Posterior vena cava (tissue), 2 donors: ENCODE measurements at regions not wholly inside any gene's neighbourhood (a gene's known extent, or its start where the extent isn't known, plus 50 kb on each side); places are given as distances from the start of the nearest gene placed in this dataset.
"Not testable (repeated sequence)": the region's sequence is repeated elsewhere in the genome, so short reads cannot be mapped to it uniquely, and the experiment has no call there.

Experiments
- DNase-seq: peaks from one replicate; pipeline ENCODE4 v3.0.0-alpha.2; 2020; ENCODE audit warnings: low spot score
- intact Hi-C, 2 donors: fragments of 100-400 bp; cut with DNase I; formaldehyde crosslinking; loops; one replicate each; pipeline versions ENCODE4 v1.14.1 to v1.14.2; 2022 to 2023
- donor health status: DM: yes; HTN: yes; CAD: no.
- donor health status: DM: yes; HTN: yes; CAD: no.

- no peak for DNase-seq
- intact Hi-C loops: no loop called here
Observed at GRCh38 chr6:84635081-84635761, 129.2 kb downstream of the TBX18 start.

- intact Hi-C loops: no loop called here
- no peak for DNase-seq
Observed at GRCh38 chr6:84633771-84634170, 130.6 kb downstream of the TBX18 start.

GRCh38 chr6:84626527-84626926 is 137.9 kb downstream of the TBX18 start:
- intact Hi-C loops, DNase-seq: not testable (repeated sequence)

GRCh38 chr6:84625506-84625905 is 138.9 kb downstream of the TBX18 start:
- intact Hi-C loops: no loop called here

GRCh38 chr6:84623956-84624680 is 140.3 kb downstream of the TBX18 start:
- peak; percentile 72 for DNase-seq
- intact Hi-C loops: no loop called here

More at GRCh38 chr6:84625506-84625905, 138.9 kb downstream of the TBX18 start:
- no peak for DNase-seq

- no peak for DNase-seq
- intact Hi-C loops: no loop called here
Observed at GRCh38 chr6:84618836-84619235, 145.6 kb downstream of the TBX18 start.

- no peak for DNase-seq
- intact Hi-C loops: no loop called here
Observed at GRCh38 chr6:84618046-84618752, 146.2 kb downstream of the TBX18 start.

- intact Hi-C loops: no loop called here
- DNase-seq: no peak
Observed at GRCh38 chr6:84615987-84616386, 148.4 kb downstream of the TBX18 start.

GRCh38 chr6:84615113-84615850 is 149.1 kb downstream of the TBX18 start:
- intact Hi-C loops: no loop called here
- DNase-seq: no peak

GRCh38 chr6:84606860-84607259 is 157.5 kb downstream of the TBX18 start:
- DNase-seq: no peak
- intact Hi-C loops: no loop called here

- no peak for DNase-seq
- intact Hi-C loops: no loop called here
Observed at GRCh38 chr6:84605298-84605697, 159.1 kb downstream of the TBX18 start.

- no peak for DNase-seq
- intact Hi-C loops: no loop called here
Observed at GRCh38 chr6:84601366-84601765, 163.0 kb downstream of the TBX18 start.

- no peak for DNase-seq
- intact Hi-C loops: no loop called here
Observed at GRCh38 chr6:84599991-84600390, 164.4 kb downstream of the TBX18 start.

GRCh38 chr6:84597238-84597875 is 167.0 kb downstream of the TBX18 start:
- no peak for DNase-seq
- intact Hi-C loops: no loop called here

GRCh38 chr6:84596488-84596887 is 167.9 kb downstream of the TBX18 start:
- intact Hi-C loops: no loop called here

GRCh38 chr6:84588697-84589080 is 175.7 kb downstream of the TBX18 start:
- no peak for DNase-seq
- intact Hi-C loops: no loop called here

More at GRCh38 chr6:84596488-84596887, 167.9 kb downstream of the TBX18 start:
- no peak for DNase-seq

- DNase-seq, intact Hi-C loops: not testable (repeated sequence)
Observed at GRCh38 chr6:84587994-84588696, 176.3 kb downstream of the TBX18 start.

GRCh38 chr6:84587202-84587940 is 177.0 kb downstream of the TBX18 start:
- intact Hi-C loops: not testable (repeated sequence)
- peak; percentile 73 for DNase-seq
